HG02870 (cell line): ENCODE measurements at regions not wholly inside any gene's neighbourhood (a gene's known extent, or its start where the extent isn't known, plus 50 kb on each side); places are given as distances from the start of the nearest gene placed in this dataset.
"Not testable (repeated sequence)": the region's sequence is repeated elsewhere in the genome, so short reads cannot be mapped to it uniquely, and the experiment has no call there.

ENCODE experiments used
- ATAC-seq: cut with Tn5 transposase; IDR thresholded peaks from one replicate; pipeline ENCODE4 v1.9.1; 2021; ENCODE audit warnings: mild to moderate bottlenecking, moderate library complexity; ENCODE audit not compliant: unreplicated experiment

DNA sequence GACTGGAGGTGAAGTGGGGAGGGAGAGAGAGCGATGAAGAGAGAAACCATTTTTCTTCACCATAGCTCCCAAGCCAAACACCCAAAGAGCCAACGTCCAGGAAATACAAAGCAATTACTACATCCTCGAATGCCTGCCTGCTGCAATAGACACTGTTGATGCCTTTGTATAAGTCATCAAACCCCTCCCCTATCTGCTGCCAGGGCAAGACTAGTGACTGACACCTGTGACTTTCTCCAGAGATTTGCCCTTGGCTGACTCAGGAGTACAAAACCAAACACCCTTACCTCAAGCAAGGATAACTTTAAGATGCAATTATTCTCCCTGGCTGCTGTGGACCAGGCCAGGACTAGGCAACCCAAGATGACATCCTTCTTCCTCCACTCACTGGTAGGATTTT is 81.8 kb upstream of the RASA1 start:
- no peak for ATAC-seq

DNA sequence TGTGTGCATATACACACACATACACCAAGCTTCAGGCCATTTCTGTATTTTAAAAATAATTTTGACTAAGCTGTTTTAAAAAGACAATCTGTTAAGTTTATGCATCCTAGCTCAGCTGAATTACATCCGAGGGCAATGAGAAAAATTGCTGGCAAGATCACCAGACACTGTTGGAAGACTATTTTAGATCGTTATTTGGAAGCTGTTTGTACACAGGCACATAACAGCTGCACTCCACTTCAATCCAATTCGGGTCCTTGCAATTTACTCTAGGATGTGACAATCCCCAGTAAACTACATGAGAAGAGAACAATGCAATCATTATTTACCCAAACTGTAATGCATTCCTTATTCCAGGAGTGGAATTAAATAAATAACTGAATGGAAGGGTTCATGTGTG is 79.3 kb upstream of the RASA1 start:
- no peak for ATAC-seq

DNA sequence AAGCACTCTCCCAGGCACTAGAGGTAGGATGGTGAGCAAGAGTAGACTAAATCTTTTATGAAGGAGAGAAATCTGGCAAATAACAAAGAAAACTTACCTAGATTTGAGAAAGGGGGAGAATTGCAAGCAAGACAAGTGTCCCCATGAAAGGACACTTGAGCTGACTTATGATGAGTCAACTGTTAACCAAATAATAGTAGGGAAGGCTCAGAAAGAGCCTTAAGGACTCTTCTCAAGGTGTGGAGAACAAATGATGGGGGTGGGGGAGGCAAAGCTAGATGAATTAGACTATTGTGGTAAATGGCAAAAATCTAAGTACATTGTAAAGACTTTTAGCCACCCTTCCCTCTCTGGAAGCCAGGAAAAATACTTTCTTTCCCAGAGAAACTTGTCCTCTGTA is 77.6 kb upstream of the RASA1 start:
- no peak for ATAC-seq

DNA sequence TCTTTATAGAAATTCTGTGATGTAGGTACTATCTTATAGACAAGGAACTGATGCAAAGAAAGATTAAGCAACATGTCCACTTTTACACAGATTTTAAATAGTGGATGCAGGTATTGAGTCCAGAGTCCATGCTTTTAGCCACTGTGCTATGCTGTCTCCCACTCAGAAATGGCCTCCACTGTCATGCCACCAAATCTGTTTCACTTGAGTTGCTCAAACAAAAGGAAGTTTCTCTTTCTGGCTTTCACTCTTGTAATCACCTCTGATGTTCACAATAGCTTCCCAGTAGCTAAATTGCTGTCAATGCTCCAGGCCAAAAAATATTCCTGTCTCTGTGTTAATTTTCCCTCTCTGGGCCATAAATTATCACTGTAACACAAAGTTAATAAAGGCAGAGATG is 77.0 kb upstream of the RASA1 start:
- peak; percentile 67 for ATAC-seq

DNA sequence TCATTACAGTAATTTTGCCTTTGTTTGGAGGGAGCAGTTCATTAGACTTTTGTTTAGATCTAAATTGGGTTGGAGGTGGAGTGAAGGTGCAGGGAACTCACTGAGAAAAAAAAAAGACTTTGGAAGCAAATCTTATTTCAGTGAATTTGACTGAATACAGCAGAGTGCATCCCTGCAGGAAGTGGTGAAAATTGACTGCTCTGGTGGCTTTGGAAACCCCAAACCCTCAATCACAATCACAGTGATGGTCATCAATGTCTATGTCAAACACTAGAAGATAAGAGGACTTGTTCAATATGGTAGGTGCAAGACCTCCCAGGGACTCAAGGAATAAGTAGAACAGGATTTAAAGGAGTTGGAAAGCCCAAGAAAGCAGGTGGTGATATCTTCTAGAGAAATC is 76.0 kb upstream of the RASA1 start:
- ATAC-seq = no peak

DNA sequence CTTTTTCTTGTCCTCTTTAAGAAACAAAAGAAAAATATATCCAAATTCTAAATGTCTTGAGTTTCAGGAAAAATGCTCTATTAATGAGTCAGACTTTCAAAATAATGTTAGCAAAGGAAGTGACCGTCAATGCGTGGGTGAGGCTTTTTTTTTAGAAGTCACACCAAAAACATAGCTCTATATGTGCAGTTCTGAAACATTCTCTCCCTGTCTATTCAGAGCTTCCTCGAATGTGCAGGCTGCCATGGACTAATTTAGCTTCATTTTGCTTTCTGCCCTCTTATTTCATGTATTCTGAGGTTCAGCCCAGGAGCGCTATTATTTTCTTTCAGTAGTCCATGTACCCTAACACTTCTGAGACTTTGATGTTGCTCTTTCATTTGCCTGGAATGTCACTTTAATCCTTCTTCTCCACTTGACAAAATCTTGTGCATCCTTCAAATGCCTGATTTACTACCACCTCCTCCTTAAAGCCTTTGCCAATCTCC is 72.5 kb upstream of the RASA1 start:
- peak; percentile 60 for ATAC-seq

DNA sequence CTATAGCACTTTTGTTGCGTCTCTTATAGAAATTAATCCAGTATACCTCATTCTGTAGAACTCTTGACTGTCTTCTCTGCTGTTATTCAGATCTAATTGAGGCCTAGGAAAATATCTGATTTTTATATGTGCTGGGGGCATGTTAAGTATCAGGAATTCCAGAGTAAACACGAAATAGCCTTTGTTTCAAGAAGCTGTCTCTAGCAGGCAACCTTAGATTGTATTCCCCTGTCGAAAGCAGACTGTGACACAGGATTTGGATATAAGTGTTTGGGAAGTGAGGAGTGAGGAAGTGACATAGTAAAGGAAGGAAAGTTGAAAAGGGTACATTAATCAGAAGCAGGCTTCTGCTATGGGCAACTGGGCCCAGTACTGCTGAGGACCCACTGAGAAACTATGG is 72.1 kb upstream of the RASA1 start:
- no peak for ATAC-seq

DNA sequence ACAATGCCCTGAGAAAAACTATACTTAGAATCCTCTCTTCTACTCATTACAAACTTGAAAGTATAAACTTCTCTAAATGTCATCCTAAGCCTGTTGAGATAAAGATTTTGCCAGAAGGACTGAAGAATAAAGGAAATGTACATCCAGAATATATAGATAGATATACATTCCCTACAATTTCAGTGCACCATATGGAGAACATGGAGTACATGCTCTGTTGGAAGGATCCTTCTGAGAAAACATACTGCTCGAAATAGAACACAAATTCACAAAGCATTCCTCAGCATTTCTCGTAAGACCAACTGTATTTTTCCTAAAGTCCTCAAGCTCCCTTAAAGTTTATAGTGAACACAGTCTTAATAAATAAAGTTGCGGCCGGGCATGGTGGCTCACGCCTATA is 69.7 kb upstream of the RASA1 start:
- ATAC-seq = no peak

DNA sequence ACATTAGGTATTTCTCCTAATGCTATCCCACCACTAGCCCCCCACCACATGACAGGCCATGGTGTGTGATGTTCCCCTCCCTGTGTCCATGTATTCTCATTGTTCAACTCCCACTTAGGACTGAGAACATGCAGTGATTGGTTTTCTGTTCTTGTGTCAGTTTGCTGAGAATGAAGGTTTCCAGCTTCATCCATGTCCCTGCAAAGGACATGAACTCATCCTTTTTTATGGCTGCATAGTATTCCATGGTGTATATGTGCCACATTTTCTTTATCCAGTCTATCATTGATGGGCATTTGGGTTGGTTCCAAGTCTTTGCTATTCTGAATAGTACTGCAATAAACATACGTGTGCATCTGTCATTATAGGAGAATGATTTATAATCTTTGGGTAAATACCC is 68.4 kb upstream of the RASA1 start:
- ATAC-seq = not testable (repeated sequence)

DNA sequence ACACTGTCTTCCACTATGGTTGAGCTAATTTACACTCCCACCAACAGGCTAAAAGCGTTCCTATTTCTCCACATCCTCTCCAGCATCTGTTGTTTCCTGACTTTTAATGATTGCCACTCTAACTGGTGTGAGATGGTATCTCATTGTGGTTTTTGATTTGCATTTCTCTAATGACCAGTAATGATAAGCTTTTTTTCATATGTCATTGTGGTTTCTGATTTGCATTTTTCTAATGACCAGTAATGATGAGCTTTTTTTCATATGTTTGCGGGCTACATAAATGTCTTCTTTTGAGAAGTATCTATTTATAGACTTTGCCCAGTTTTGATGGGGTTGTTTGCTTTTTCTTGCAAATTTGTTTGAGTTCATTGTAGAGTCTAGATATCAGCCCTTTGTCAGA is 68.0 kb upstream of the RASA1 start:
- ATAC-seq = not testable (repeated sequence)

DNA sequence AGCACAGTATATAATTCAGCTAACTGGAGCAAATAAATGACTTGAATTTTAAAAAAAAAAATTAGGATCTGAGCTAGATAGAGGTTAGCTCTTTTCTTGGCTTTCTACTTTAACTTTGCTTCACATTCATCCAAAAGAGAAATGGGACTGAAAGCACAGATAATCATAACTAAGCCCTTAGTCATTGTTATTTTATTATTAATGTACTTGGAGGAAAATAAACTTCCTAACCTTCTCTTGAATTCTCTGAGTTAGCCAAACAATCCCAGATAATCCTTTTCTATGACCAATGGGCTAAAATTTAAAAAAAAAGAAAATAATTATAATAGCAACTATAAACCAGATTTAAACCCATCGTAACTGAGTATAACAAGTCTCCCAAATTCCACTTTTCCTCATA is 57.6 kb upstream of the RASA1 start:
- ATAC-seq = no peak

DNA sequence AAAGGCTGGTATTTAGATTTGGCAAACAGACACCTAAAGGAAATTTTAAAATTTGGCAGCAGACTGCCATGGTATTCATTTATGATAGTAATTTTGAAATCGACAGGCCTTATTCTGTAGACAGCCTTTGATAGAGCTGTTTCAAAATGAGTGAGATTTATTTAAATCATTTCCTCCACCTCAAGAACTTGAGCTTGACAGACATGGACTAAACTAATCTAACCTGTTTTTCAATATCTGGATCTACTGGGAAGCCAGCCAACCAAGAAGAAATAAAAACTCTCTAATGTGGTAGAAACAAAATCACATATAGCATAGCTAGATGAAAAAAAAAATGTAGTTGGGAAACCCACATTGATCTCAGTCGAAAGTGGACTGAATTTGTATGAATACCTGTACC is 56.9 kb upstream of the RASA1 start:
- no peak for ATAC-seq

DNA sequence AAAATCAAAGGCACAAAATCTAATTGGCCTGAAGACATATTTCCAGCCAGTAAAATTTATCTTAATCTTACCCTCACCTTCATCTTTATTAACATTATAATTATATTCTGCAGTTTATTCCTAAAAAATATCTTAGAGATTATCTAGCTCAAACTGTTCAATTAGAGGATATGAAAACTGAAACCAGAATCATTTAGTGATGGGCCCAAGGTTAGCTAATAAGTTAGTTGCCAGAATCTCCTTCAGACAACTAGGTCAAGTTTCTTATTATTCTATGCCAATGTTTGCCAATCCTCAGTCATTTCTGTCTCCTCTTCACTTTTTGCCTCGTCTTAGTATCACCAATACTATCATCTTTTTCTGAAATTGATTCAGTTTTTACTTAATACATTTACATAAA is 56.0 kb upstream of the RASA1 start:
- no peak for ATAC-seq

DNA sequence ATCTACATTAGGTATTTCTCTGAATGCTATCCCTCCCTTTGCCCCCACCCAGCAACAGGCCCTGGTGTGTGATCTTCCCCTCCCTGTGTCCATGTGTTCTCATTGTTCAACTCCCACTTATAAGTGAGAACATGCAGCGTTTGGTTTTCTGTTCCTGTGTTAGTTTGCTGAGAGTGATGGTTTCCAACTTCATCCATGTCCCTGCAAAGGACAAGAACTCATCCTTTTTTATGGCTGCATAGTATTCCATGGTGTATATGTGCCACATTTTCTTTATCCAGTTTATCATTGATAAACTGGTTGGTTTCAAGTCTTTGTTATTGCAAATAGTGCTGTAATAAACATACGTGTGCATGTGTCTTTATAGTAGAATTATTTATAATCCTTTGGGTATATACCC is 55.5 kb upstream of the RASA1 start:
- ATAC-seq = not testable (repeated sequence)

DNA sequence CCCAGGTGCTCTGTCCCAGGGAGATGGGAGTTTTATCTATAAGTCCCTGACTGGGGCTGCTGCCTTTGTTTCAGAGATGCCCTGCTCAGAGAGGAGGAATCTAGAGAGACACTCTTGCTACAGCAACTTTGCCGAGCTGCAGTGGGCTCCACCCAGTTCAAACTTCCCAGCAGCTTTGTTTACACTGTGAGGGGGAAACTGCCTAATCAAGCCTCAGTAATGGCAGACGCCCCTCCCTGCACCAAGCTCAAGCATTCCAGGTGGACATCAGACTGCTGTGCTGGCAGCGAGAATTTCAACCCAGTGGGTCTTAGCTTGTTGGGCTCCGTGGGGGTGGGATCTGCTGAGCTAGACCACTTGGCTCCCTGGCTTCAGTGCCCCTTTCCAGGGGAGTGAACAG is 50.2 kb upstream of the RASA1 start:
- ATAC-seq = not testable (repeated sequence)
